ENCODE measurements at regions not wholly inside any gene's neighbourhood (a gene's known extent, or its start where the extent isn't known, plus 50 kb on each side); places are given as distances from the start of the nearest gene placed in this dataset.

DNA sequence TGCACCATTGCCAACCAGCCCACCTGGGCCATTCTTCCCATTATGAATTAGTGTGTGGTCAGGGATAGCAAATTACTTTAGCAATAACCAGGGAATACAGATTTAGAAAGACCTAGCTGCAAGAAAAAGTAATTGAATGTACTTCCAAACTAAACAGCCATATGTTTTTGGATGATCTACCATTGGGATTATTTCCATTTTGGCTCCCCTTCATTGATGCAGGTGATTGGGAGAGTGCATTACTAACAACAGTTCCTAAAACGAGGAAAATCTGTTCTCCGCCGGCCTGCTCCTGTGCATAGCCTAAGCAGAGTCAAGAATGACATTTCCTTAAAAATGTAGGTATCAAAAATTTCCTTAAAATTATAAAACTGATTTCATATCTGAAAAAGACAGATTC is 58.5 kb downstream of the MAIP1 start:
- Histone ChIP-seq H3K27me3 (ENCODE audit: control insufficient read depth, insufficient read depth, low read length) (no peaks in the 10 kb centered on the region), H3K4me1 (ENCODE audit: control insufficient read depth, insufficient read depth, low read length) (no peaks in the 10 kb centered on the region), H3K9me3 (replicated peaks; ENCODE audit: control insufficient read depth, low read depth, low read length) (peaks cover 2% of the 10 kb centered on the region), H3K4me3 (ENCODE audit: low read length) (no peak overlapping the region), H3K27ac (ENCODE audit: low read length) (no peak overlapping the region), H3K36me3 (ENCODE audit: control insufficient read depth, insufficient read depth, low read length) (no peaks in the 10 kb centered on the region)
- peak; percentile 76 for DNase-seq
- no CpG with 5 or more reads among the region's 3 CpGs for WGBS (ENCODE audit: insufficient coverage)

- WGBS (ENCODE audit: insufficient coverage), result 80% methylated on average over 1 of the region's 5 CpGs
- no peaks in the 10 kb centered on the region for H3K27me3 ChIP-seq (ENCODE audit: control insufficient read depth, insufficient read depth, low read length)
- H3K9me3 ChIP-seq (replicated peaks; ENCODE audit: control insufficient read depth, low read depth, low read length), result peaks cover 3% of the 10 kb centered on the region
- DNase-seq, result no peak
- H3K36me3 ChIP-seq (ENCODE audit: control insufficient read depth, insufficient read depth, low read length), result no peaks in the 10 kb centered on the region
- peaks cover 15% of the 10 kb centered on the region for H3K4me1 ChIP-seq (ENCODE audit: control insufficient read depth, insufficient read depth, low read length)
- no peak overlapping the region for H3K27ac ChIP-seq (ENCODE audit: low read length)
- no peak overlapping the region for H3K4me3 ChIP-seq (ENCODE audit: low read length)
Measured at GRCh38 chr2:200021449-200022114, 66.2 kb downstream of the MAIP1 start.

- WGBS (ENCODE audit: insufficient coverage), result 93% methylated on average over 2 of the region's 2 CpGs
- peaks cover 7% of the 10 kb centered on the region for H3K9me3 ChIP-seq (replicated peaks; ENCODE audit: control insufficient read depth, low read depth, low read length)
- no peak overlapping the region for H3K27ac ChIP-seq (ENCODE audit: low read length)
- peaks cover 15% of the 10 kb centered on the region for H3K4me1 ChIP-seq (ENCODE audit: control insufficient read depth, insufficient read depth, low read length)
- H3K36me3 ChIP-seq (ENCODE audit: control insufficient read depth, insufficient read depth, low read length), result no peaks in the 10 kb centered on the region
- no peak for DNase-seq
- H3K27me3 ChIP-seq (ENCODE audit: control insufficient read depth, insufficient read depth, low read length), result no peaks in the 10 kb centered on the region
- no peak overlapping the region for H3K4me3 ChIP-seq (ENCODE audit: low read length)
Measured at GRCh38 chr2:200022511-200022910, 67.1 kb downstream of the MAIP1 start.

GRCh38 chr2:200023570-200023969 is 68.2 kb downstream of the MAIP1 start:
- Histone ChIP-seq H3K9me3 (replicated peaks; ENCODE audit: control insufficient read depth, low read depth, low read length) (peaks cover 13% of the 10 kb centered on the region), H3K4me3 (ENCODE audit: low read length) (no peak overlapping the region), H3K36me3 (ENCODE audit: control insufficient read depth, insufficient read depth, low read length) (no peaks in the 10 kb centered on the region), H3K27ac (ENCODE audit: low read length) (no peak overlapping the region), H3K27me3 (ENCODE audit: control insufficient read depth, insufficient read depth, low read length) (no peaks in the 10 kb centered on the region), H3K4me1 (ENCODE audit: control insufficient read depth, insufficient read depth, low read length) (peaks cover 15% of the 10 kb centered on the region)
- no CpG with 5 or more reads among the region's 1 CpG for WGBS (ENCODE audit: insufficient coverage)
- no peak for DNase-seq

DNA sequence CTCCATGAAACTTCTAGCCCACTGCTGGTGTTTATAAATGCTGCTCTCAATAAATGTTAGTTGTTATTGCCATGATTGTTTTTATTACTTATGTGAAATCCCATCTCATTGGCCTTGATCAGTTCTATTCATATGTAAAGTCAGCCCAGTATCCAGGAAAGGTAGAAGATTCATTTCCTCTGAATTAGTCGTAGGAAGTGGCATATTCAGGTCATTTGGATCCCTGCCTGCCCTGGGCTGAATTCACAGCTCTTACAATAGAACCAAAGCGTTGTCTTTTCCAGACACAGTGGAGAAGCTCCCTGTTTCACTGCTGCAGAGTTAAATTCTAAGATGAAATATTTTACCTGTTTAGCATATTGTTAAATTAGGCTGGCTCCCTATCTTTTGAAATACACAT is 70.3 kb downstream of the MAIP1 start:
- 20% methylated on average over 1 of the region's 2 CpGs for WGBS (ENCODE audit: insufficient coverage)
- Histone ChIP-seq H3K27ac (ENCODE audit: low read length) (peak overlapping the region; percentile 86), H3K36me3 (ENCODE audit: control insufficient read depth, insufficient read depth, low read length) (no peaks in the 10 kb centered on the region), H3K9me3 (replicated peaks; ENCODE audit: control insufficient read depth, low read depth, low read length) (peaks cover 15% of the 10 kb centered on the region), H3K27me3 (ENCODE audit: control insufficient read depth, insufficient read depth, low read length) (no peaks in the 10 kb centered on the region), H3K4me3 (ENCODE audit: low read length) (no peak overlapping the region), H3K4me1 (ENCODE audit: control insufficient read depth, insufficient read depth, low read length) (peaks cover 15% of the 10 kb centered on the region)
- DNase-seq, result peak; percentile 48

GRCh38 chr2:200026332-200027230 is 71.2 kb downstream of the MAIP1 start:
- H3K27ac ChIP-seq (ENCODE audit: low read length), result peak overlapping the region; percentile 86
- no peaks in the 10 kb centered on the region for H3K36me3 ChIP-seq (ENCODE audit: control insufficient read depth, insufficient read depth, low read length)
- H3K27me3 ChIP-seq (ENCODE audit: control insufficient read depth, insufficient read depth, low read length), result no peaks in the 10 kb centered on the region
- peak; percentile 98 for DNase-seq
- H3K4me1 ChIP-seq (ENCODE audit: control insufficient read depth, insufficient read depth, low read length), result peaks cover 15% of the 10 kb centered on the region
- 25% methylated on average over 3 of the region's 7 CpGs for WGBS (ENCODE audit: insufficient coverage)
- peaks cover 15% of the 10 kb centered on the region for H3K9me3 ChIP-seq (replicated peaks; ENCODE audit: control insufficient read depth, low read depth, low read length)
- H3K4me3 ChIP-seq (ENCODE audit: low read length), result no peak overlapping the region

GRCh38 chr2:200028998-200029397 is 73.6 kb downstream of the MAIP1 start:
- Histone ChIP-seq H3K9me3 (replicated peaks; ENCODE audit: control insufficient read depth, low read depth, low read length) (peaks cover 15% of the 10 kb centered on the region), H3K27me3 (ENCODE audit: control insufficient read depth, insufficient read depth, low read length) (no peaks in the 10 kb centered on the region), H3K4me3 (ENCODE audit: low read length) (no peak overlapping the region), H3K27ac (ENCODE audit: low read length) (no peak overlapping the region), H3K4me1 (ENCODE audit: control insufficient read depth, insufficient read depth, low read length) (peaks cover 12% of the 10 kb centered on the region), H3K36me3 (ENCODE audit: control insufficient read depth, insufficient read depth, low read length) (no peaks in the 10 kb centered on the region)
- peak; percentile 36 for DNase-seq
- no CpG with 5 or more reads among the region's 1 CpG for WGBS (ENCODE audit: insufficient coverage)

- Histone ChIP-seq H3K4me1 (ENCODE audit: control insufficient read depth, insufficient read depth, low read length) (no peaks in the 10 kb centered on the region), H3K4me3 (ENCODE audit: low read length) (no peak overlapping the region), H3K9me3 (replicated peaks; ENCODE audit: control insufficient read depth, low read depth, low read length) (peaks cover 8% of the 10 kb centered on the region), H3K36me3 (ENCODE audit: control insufficient read depth, insufficient read depth, low read length) (no peaks in the 10 kb centered on the region), H3K27me3 (ENCODE audit: control insufficient read depth, insufficient read depth, low read length) (no peaks in the 10 kb centered on the region), H3K27ac (ENCODE audit: low read length) (no peak overlapping the region)
- WGBS (ENCODE audit: insufficient coverage), result no CpG with 5 or more reads among the region's 1 CpG
- no peak for DNase-seq
Measured at GRCh38 chr2:200032895-200033294, 77.5 kb downstream of the MAIP1 start.

- Histone ChIP-seq H3K27me3 (ENCODE audit: control insufficient read depth, insufficient read depth, low read length) (no peaks in the 10 kb centered on the region), H3K36me3 (ENCODE audit: control insufficient read depth, insufficient read depth, low read length) (no peaks in the 10 kb centered on the region), H3K4me1 (ENCODE audit: control insufficient read depth, insufficient read depth, low read length) (no peaks in the 10 kb centered on the region), H3K4me3 (ENCODE audit: low read length) (no peak overlapping the region), H3K9me3 (replicated peaks; ENCODE audit: control insufficient read depth, low read depth, low read length) (peaks cover 3% of the 10 kb centered on the region), H3K27ac (ENCODE audit: low read length) (peak overlapping the region; percentile 66)
- 30% methylated on average over 3 of the region's 3 CpGs for WGBS (ENCODE audit: insufficient coverage)
- DNase-seq, result peak; percentile 70
Measured at GRCh38 chr2:200033929-200034328, 78.5 kb downstream of the MAIP1 start.

- Histone ChIP-seq H3K9me3 (replicated peaks; ENCODE audit: control insufficient read depth, low read depth, low read length) (peaks cover 3% of the 10 kb centered on the region), H3K27me3 (ENCODE audit: control insufficient read depth, insufficient read depth, low read length) (no peaks in the 10 kb centered on the region), H3K27ac (ENCODE audit: low read length) (no peak overlapping the region), H3K36me3 (ENCODE audit: control insufficient read depth, insufficient read depth, low read length) (no peaks in the 10 kb centered on the region), H3K4me1 (ENCODE audit: control insufficient read depth, insufficient read depth, low read length) (no peaks in the 10 kb centered on the region), H3K4me3 (ENCODE audit: low read length) (no peak overlapping the region)
- no peak for DNase-seq
Measured at GRCh38 chr2:200034816-200035215, 79.4 kb downstream of the MAIP1 start.

All from muscle of leg (tissue), 3 donors.